ENCODE measurements at regions not wholly inside any gene's neighbourhood (a gene's known extent, or its start where the extent isn't known, plus 50 kb on each side); places are given as distances from the start of the nearest gene placed in this dataset.

DNA sequence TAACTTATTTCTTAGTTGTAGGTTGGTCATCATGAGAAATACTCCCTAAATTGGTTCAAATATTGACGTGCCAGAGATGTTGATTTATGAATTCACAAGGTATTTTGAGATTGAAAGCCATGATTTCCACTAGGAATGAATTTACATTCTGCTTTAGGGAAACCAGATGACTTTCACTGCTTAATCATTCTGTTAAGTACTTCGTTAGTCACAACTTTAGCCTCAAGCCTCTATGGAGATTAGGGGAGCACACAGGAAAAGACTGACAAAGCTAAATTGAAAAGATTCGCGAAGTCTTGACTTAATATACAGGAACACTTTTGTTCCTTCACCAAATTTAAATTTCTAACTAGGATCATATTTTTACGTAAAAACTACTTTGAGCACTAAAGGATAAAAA lies 250.4 kb upstream of the CACNA2D1 start:
- no peak for DNase-seq (ENCODE audit: low spot score)
- Histone ChIP-seq H3K9me3 (no peaks in the 10 kb centered on the region), H3K27ac (no peak overlapping the region), H3K27me3 (replicated peaks; ENCODE audit: insufficient read depth) (no peaks in the 10 kb centered on the region), H3K36me3 (no peaks in the 10 kb centered on the region), H3K4me3 (no peak overlapping the region), H3K4me1 (ENCODE audit: control insufficient read depth in 1 of 2, low read depth in 2 of 2) (no peaks in the 10 kb centered on the region)
- TF ChIP-seq, protein P1, sequence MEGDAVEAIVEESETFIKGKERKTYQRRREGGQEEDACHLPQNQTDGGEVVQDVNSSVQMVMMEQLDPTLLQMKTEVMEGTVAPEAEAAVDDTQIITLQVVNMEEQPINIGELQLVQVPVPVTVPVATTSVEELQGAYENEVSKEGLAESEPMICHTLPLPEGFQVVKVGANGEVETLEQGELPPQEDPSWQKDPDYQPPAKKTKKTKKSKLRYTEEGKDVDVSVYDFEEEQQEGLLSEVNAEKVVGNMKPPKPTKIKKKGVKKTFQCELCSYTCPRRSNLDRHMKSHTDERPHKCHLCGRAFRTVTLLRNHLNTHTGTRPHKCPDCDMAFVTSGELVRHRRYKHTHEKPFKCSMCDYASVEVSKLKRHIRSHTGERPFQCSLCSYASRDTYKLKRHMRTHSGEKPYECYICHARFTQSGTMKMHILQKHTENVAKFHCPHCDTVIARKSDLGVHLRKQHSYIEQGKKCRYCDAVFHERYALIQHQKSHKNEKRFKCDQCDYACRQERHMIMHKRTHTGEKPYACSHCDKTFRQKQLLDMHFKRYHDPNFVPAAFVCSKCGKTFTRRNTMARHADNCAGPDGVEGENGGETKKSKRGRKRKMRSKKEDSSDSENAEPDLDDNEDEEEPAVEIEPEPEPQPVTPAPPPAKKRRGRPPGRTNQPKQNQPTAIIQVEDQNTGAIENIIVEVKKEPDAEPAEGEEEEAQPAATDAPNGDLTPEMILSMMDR (IDR thresholded peaks at IDR 0.05), result no peak
- no peak for ATAC-seq (ENCODE audit: insufficient number of reproducible peaks, low FRiP score, low read depth)

DNA sequence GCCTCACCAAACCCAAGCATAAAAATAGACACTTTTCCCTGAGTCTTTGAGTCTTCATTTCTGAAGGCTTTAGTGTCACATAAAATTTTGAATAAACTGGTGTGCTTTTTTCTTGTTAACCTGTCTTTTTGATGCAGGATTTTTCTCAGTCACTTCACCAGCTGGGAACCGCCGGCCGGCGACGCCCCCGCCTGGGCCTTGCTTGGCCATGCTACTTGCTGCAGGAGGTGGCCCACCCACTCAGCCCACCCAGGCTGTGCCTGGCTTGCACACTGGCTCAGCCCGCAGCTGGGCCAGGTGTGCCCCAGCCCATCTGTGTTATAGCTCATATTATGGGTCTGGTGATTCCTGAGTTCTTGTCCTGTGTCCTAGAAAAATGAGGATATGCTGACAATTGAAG lies 247.4 kb upstream of the CACNA2D1 start:
- Histone ChIP-seq H3K4me1 (ENCODE audit: control insufficient read depth in 1 of 2, low read depth in 2 of 2) (no peaks in the 10 kb centered on the region), H3K36me3 (no peaks in the 10 kb centered on the region), H3K27ac (no peak overlapping the region), H3K27me3 (replicated peaks; ENCODE audit: insufficient read depth) (no peaks in the 10 kb centered on the region), H3K9me3 (no peaks in the 10 kb centered on the region), H3K4me3 (no peak overlapping the region)
- ATAC-seq (ENCODE audit: insufficient number of reproducible peaks, low FRiP score, low read depth), result no peak
- DNase-seq (ENCODE audit: low spot score), result no peak
- TF ChIP-seq, protein P1 (IDR thresholded peaks at IDR 0.05), result no peak

DNA sequence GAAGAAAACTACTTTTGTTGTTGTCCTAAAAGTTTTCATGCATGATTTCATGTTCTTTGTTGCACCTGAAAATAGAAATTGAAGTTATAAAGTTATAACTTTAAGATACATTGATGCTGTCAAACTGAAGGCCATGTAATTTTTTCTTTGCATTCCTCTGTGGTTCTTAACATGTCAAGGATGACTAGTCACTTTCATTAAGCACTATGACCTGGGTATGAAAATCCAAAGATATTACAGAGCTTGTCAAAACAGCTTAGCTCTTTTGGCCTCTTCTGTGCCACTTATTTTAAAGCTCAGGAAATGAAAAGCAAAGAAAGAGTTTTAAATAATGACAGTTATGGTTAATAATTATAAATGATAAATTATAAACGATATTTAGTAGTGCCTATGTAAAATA lies 241.6 kb upstream of the CACNA2D1 start:
- TF ChIP-seq, protein P1 (IDR thresholded peaks at IDR 0.05), result no peak
- Histone ChIP-seq H3K4me3 (no peak overlapping the region), H3K4me1 (ENCODE audit: control insufficient read depth in 1 of 2, low read depth in 2 of 2) (no peaks in the 10 kb centered on the region), H3K27me3 (replicated peaks; ENCODE audit: insufficient read depth) (no peaks in the 10 kb centered on the region), H3K27ac (no peak overlapping the region), H3K36me3 (no peaks in the 10 kb centered on the region), H3K9me3 (no peaks in the 10 kb centered on the region)
- ATAC-seq (ENCODE audit: insufficient number of reproducible peaks, low FRiP score, low read depth) (no peak), DNase-seq (ENCODE audit: low spot score) (no peak)

DNA sequence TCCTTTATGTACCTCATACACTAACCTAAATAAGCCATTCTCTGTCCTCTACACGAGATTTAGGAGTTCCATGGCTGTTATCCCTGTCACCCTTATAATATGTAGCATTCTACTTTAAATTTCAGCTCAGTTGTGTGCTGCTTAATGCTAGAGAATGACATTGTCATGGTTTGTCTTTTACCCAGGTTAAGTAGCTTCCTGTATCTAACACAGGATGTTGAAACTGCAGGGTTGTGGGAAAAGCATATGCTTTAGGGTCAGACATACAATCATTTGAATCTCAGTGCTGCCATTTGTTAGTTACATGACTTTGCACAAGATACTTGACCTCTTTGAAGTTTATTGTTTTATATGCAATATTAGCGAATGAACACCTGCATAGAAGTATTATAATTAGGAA lies 235.1 kb upstream of the CACNA2D1 start:
- no peak overlapping the region for H3K27ac ChIP-seq
- ATAC-seq (ENCODE audit: insufficient number of reproducible peaks, low FRiP score, low read depth), result no peak

DNA sequence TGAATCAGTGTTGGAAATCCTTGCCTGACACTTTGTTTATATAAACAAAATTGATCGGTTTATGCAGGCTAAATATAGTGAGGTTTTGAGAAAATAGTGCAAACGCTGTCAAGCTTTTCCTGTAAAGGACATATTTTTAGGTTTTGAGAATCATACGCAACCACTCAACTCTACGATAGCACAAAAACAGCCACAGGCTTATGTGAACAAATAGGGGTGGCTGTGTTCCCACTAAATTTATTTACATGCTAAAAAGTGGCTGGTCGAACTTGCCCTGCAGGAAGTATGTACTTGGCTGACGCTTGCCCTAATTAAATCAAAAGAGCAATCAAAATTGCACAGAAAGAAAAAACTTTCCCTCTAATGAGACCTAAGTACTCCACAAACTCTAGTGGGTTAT lies 234.7 kb upstream of the CACNA2D1 start:
- no peak for DNase-seq (ENCODE audit: low spot score)
- TF ChIP-seq, protein P1 (IDR thresholded peaks at IDR 0.05), result no peak

More for the DNA sequence above, 235.1 kb upstream of the CACNA2D1 start:
- H3K4me1 ChIP-seq (ENCODE audit: control insufficient read depth in 1 of 2, low read depth in 2 of 2), result no peaks in the 10 kb centered on the region
- H3K36me3 ChIP-seq, result no peaks in the 10 kb centered on the region
- no peak for DNase-seq (ENCODE audit: low spot score)
- TF ChIP-seq, protein P1 (IDR thresholded peaks at IDR 0.05), result no peak
- H3K4me3 ChIP-seq, result no peak overlapping the region
- H3K27me3 ChIP-seq (replicated peaks; ENCODE audit: insufficient read depth), result no peaks in the 10 kb centered on the region
- H3K9me3 ChIP-seq, result no peaks in the 10 kb centered on the region

More for the DNA sequence above, 234.7 kb upstream of the CACNA2D1 start:
- no peaks in the 10 kb centered on the region for H3K4me1 ChIP-seq (ENCODE audit: control insufficient read depth in 1 of 2, low read depth in 2 of 2)
- no peak overlapping the region for H3K27ac ChIP-seq
- H3K36me3 ChIP-seq, result no peaks in the 10 kb centered on the region
- no peaks in the 10 kb centered on the region for H3K9me3 ChIP-seq
- H3K4me3 ChIP-seq, result no peak overlapping the region
- ATAC-seq (ENCODE audit: insufficient number of reproducible peaks, low FRiP score, low read depth), result no peak
- H3K27me3 ChIP-seq (replicated peaks; ENCODE audit: insufficient read depth), result no peaks in the 10 kb centered on the region
